Cardiac fibroblast (primary cell): ENCODE measurements at regions not wholly inside any gene's neighbourhood (a gene's known extent, or its start where the extent isn't known, plus 50 kb on each side); places are given as distances from the start of the nearest gene placed in this dataset.
A peak's percentile ranks its signal among the peaks of the same experiment; 100 is the strongest.

Experiments
- DNase-seq, 2 donors: peaks; one replicate each; pipeline versions ENCODE4 v3.0.0 to v3.0.0-alpha.2; 2010; ENCODE audit warnings: low read depth in 2 of 2
- H3K4me3 ChIP-seq, 2 donors: replicated peaks in 1 of 2; 1 replicate in 1 of 2; 2 replicates in 1 of 2; pipeline ENCODE4 v1.5.1; 2011; ENCODE audit warnings: low read depth in 2 of 2, low read length in 2 of 2, mild to moderate bottlenecking in 2 of 2, moderate library complexity in 1 of 2
- CTCF ChIP-seq: IDR thresholded peaks from one replicate; pipeline ENCODE4 v1.5.1; 2011; ENCODE audit warnings: low read depth, mild to moderate bottlenecking, low read length, inconsistent platforms

DNA sequence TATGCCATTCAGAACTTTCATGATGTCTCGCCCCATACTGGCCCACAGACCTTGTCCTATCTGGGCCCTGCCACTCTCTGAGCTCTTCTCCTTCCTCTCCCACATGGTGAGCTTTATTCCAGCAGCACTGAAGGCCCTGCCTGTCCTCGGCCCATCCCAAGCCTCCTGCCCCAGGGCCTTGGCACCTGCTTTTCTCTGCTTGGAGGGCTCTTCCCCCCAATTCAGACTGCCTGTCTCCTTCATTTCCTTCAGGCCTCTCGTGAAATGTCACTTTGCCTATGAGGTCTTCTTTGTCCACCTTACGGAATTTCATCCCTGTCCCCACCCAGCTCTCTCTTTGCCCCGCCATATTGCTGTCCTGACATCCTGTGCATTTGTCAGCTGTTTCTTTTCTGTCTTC lies 191.7 kb upstream of the POU3F1 start:
- no peak for TF ChIP-seq CTCF
- DNase-seq, result no peak
- no peak overlapping the region for H3K4me3 ChIP-seq

DNA sequence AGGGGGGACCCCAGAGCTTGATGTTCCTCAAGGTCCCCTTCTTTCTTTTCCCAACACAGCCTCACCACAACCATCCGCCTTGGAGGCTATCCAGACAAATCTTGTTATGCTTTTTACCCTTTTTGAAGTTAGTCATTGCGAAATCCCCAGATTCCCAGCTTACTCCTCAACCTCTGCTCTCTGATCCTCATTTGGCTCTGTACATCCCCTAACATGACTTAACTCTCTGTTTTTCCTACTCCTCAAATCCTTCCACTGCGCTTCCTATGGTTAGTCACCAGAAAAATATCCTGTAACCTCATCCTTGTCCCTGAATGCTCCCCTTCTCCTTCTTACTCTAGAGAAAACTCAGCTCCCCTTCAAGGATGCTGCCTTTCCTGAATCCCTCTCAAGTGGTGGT lies 189.1 kb upstream of the POU3F1 start:
- peak; percentile 3 to 33 for DNase-seq
- TF ChIP-seq CTCF, result no peak
- H3K4me3 ChIP-seq, result no peak overlapping the region

GRCh38 chr1:38231941-38232340 lies 185.3 kb upstream of the POU3F1 start:
- no peak for DNase-seq
- no peak for TF ChIP-seq CTCF
- no peak overlapping the region for H3K4me3 ChIP-seq

GRCh38 chr1:38228718-38229117 lies 182.1 kb upstream of the POU3F1 start:
- no peak for DNase-seq
- no peak overlapping the region for H3K4me3 ChIP-seq
- no peak for TF ChIP-seq CTCF

GRCh38 chr1:38225745-38226144 lies 179.2 kb upstream of the POU3F1 start:
- DNase-seq, result no peak
- TF ChIP-seq CTCF, result no peak
- H3K4me3 ChIP-seq, result no peak overlapping the region

DNA sequence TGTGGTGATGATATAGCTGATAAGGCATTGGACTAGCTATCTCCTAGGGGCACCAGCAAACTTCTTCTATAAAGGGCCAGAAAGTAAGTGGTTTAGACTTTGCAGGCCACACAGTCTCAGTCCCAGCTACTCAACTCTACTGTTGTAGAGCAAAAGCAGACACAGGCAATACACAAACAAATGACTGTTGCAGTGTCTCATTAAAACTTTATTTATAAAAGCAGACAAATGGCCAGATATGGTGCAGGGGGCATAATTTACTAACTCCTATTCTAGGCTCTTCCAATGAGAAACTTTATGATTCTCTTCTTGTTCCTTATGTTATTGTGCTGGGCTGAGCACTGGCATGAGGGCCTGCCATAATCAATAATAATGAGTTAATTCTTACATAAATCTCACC lies 176.8 kb upstream of the POU3F1 start:
- H3K4me3 ChIP-seq, result no peak overlapping the region
- TF ChIP-seq CTCF, result no peak
- no peak for DNase-seq

- TF ChIP-seq CTCF, result no peak
- no peak for DNase-seq
- no peak overlapping the region for H3K4me3 ChIP-seq
Measured at GRCh38 chr1:38222891-38223290, 176.3 kb upstream of the POU3F1 start.
